H1 (cell line): ENCODE measurements at regions not wholly inside any gene's neighbourhood (a gene's known extent, or its start where the extent isn't known, plus 50 kb on each side); places are given as distances from the start of the nearest gene placed in this dataset.

Source experiments
- CHD1 ChIP-seq: IDR thresholded peaks from 2 replicates; pipeline ENCODE4 v1.6.1; 2012; ENCODE audit warnings: low read depth, low read length, improper control_type of control experiment
- CTBP2 ChIP-seq: IDR thresholded peaks from 2 replicates; pipeline ENCODE4 v1.7.0; 2011; ENCODE audit warnings: borderline replicate concordance, mild to moderate bottlenecking, moderate library complexity, mixed read lengths, low read length; ENCODE audit not compliant: insufficient read depth, insufficient read length
- RFX5 ChIP-seq: IDR thresholded peaks from 2 replicates; pipeline ENCODE4 v1.6.1; 2011; ENCODE audit warnings: low read depth, low read length, improper control_type of control experiment, borderline replicate concordance
- SP2 ChIP-seq: IDR thresholded peaks from 2 replicates; pipeline ENCODE4 v1.6.1; 2012; ENCODE audit warnings: mild to moderate bottlenecking, low read length, inconsistent platforms
- TF ChIP-seq, protein P1 (sequence below): fragments of 300-600 bp; sonication (generic); IDR thresholded peaks from 2 replicates; pipeline ENCODE4 v1.7.1; 2012; ENCODE audit warnings: low read length, moderate library complexity, mild to moderate bottlenecking, inconsistent platforms; ENCODE audit not compliant: insufficient replicate concordance
- TF ChIP-seq, protein P2 (sequence below): IDR thresholded peaks from 2 replicates; pipeline ENCODE4 v1.6.1; 2011; ENCODE audit warnings: low read length, improper control_type of control experiment

DNA sequence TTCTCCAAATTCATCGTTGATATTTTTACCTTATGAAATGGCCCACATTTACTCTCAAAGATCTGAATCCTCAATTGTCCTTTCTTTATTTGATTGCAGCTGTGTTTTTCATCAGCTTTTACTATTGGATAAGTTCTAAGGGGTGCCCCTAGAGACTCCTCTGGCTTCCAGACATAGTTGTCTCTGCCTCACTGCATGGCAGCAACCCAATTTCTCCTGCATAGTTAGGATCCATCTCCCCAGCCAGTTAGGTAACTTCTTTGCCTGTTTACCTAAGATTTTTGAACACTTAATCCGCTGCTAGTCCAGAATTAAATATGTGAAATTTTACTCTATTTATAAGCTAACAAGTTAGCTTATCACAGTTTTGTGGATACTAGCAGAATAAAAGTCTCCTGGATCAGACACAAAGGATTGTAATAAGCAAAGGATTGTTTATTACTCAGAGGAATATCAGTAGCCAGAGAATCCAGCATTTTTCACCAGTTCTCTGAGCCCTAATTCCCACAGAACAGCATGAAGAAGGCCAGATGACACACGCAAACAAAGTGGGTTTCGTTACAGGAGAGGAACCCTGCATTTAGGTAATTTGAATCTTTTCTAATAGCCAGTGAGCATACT lies 101.1 kb downstream of the BBS10 start (continued):
- TF ChIP-seq, protein P1, sequence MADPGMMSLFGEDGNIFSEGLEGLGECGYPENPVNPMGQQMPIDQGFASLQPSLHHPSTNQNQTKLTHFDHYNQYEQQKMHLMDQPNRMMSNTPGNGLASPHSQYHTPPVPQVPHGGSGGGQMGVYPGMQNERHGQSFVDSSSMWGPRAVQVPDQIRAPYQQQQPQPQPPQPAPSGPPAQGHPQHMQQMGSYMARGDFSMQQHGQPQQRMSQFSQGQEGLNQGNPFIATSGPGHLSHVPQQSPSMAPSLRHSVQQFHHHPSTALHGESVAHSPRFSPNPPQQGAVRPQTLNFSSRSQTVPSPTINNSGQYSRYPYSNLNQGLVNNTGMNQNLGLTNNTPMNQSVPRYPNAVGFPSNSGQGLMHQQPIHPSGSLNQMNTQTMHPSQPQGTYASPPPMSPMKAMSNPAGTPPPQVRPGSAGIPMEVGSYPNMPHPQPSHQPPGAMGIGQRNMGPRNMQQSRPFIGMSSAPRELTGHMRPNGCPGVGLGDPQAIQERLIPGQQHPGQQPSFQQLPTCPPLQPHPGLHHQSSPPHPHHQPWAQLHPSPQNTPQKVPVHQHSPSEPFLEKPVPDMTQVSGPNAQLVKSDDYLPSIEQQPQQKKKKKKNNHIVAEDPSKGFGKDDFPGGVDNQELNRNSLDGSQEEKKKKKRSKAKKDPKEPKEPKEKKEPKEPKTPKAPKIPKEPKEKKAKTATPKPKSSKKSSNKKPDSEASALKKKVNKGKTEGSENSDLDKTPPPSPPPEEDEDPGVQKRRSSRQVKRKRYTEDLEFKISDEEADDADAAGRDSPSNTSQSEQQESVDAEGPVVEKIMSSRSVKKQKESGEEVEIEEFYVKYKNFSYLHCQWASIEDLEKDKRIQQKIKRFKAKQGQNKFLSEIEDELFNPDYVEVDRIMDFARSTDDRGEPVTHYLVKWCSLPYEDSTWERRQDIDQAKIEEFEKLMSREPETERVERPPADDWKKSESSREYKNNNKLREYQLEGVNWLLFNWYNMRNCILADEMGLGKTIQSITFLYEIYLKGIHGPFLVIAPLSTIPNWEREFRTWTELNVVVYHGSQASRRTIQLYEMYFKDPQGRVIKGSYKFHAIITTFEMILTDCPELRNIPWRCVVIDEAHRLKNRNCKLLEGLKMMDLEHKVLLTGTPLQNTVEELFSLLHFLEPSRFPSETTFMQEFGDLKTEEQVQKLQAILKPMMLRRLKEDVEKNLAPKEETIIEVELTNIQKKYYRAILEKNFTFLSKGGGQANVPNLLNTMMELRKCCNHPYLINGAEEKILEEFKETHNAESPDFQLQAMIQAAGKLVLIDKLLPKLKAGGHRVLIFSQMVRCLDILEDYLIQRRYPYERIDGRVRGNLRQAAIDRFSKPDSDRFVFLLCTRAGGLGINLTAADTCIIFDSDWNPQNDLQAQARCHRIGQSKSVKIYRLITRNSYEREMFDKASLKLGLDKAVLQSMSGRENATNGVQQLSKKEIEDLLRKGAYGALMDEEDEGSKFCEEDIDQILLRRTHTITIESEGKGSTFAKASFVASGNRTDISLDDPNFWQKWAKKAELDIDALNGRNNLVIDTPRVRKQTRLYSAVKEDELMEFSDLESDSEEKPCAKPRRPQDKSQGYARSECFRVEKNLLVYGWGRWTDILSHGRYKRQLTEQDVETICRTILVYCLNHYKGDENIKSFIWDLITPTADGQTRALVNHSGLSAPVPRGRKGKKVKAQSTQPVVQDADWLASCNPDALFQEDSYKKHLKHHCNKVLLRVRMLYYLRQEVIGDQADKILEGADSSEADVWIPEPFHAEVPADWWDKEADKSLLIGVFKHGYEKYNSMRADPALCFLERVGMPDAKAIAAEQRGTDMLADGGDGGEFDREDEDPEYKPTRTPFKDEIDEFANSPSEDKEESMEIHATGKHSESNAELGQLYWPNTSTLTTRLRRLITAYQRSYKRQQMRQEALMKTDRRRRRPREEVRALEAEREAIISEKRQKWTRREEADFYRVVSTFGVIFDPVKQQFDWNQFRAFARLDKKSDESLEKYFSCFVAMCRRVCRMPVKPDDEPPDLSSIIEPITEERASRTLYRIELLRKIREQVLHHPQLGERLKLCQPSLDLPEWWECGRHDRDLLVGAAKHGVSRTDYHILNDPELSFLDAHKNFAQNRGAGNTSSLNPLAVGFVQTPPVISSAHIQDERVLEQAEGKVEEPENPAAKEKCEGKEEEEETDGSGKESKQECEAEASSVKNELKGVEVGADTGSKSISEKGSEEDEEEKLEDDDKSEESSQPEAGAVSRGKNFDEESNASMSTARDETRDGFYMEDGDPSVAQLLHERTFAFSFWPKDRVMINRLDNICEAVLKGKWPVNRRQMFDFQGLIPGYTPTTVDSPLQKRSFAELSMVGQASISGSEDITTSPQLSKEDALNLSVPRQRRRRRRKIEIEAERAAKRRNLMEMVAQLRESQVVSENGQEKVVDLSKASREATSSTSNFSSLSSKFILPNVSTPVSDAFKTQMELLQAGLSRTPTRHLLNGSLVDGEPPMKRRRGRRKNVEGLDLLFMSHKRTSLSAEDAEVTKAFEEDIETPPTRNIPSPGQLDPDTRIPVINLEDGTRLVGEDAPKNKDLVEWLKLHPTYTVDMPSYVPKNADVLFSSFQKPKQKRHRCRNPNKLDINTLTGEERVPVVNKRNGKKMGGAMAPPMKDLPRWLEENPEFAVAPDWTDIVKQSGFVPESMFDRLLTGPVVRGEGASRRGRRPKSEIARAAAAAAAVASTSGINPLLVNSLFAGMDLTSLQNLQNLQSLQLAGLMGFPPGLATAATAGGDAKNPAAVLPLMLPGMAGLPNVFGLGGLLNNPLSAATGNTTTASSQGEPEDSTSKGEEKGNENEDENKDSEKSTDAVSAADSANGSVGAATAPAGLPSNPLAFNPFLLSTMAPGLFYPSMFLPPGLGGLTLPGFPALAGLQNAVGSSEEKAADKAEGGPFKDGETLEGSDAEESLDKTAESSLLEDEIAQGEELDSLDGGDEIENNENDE = no peak
- no peak for TF ChIP-seq CHD1
- TF ChIP-seq CTBP2 = no peak
- TF ChIP-seq, protein P2, sequence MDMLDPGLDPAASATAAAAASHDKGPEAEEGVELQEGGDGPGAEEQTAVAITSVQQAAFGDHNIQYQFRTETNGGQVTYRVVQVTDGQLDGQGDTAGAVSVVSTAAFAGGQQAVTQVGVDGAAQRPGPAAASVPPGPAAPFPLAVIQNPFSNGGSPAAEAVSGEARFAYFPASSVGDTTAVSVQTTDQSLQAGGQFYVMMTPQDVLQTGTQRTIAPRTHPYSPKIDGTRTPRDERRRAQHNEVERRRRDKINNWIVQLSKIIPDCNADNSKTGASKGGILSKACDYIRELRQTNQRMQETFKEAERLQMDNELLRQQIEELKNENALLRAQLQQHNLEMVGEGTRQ = no peak
- TF ChIP-seq SP2 = no peak
- no peak for TF ChIP-seq RFX5
- TF ChIP-seq, all 59 proteins: peak for 0
